Brain pericyte (primary cell): ENCODE measurements at regions not wholly inside any gene's neighbourhood (a gene's known extent, or its start where the extent isn't known, plus 50 kb on each side); places are given as distances from the start of the nearest gene placed in this dataset.
"Not testable (repeated sequence)": the region's sequence is repeated elsewhere in the genome, so short reads cannot be mapped to it uniquely, and the experiment has no call there.

Source experiments
- DNase-seq: peaks from one replicate; pipeline ENCODE4 v3.0.0-alpha.2; 2012; ENCODE audit warnings: low read depth, low spot score

DNA sequence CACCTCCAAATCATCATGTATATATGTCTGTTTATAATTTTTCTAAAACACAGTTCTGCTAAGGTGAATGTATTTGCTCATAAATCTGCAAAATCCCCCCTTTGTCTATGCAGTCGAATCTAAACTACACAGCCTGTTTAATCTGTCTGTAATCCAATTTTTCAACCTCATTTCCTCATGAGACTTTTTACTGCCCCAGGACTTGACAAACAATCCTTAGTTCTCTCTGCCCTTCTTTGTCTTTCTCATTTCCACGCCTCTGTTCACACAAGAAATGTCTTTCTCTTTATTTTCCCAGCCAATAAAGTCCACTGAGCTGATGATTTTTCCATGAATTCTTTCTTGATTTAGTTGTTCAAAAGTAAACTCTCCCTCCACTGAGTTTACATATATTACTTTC, 1154.3 kb downstream of the FAM181B start:
- DNase-seq = no peak

GRCh38 chr11:81578571-81578970, 1155.1 kb downstream of the FAM181B start:
- DNase-seq = no peak

- DNase-seq = no peak
These were observed 1159.4 kb downstream of the FAM181B start for GRCh38 chr11:81574301-81574700.

DNA sequence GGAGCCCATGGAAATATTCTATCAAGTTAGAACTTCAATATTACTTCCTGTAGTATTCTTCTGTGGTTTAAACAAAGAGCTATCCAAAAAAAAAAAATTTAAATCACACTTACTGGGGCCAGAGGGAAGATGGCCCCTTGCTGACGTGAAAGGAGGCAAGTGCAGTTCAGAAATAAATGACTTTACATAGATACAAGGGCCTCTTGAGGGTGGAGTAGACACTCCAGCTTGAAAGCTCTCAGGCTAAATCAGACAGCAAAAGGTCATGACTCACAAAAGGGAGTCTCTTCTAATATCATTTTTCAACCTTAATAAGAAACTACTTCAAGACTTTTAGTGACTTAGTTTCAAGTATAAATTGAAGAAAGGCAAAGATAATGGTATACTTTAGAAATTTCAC, 1160.3 kb downstream of the FAM181B start:
- DNase-seq = no peak

GRCh38 chr11:81570669-81571068, 1163.0 kb downstream of the FAM181B start:
- DNase-seq = no peak

DNA sequence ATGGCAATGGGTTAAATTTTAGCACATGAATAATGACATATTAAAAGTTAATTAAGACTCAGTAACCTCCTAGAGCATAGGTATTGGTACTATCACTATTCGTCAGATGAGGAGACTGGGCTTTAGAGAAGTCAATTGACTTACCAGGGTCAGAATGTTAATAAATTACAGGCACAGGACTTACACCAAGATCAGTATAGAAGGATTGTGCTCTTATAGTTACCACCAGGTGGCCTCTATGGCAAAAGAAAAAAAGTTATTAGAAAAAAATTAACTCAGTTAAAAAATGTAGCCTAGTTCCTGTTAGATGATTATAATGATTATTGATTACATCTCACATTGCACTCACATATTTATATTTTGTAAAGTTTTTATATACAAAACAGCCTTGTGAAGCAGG, 1163.7 kb downstream of the FAM181B start:
- DNase-seq = no peak

DNA sequence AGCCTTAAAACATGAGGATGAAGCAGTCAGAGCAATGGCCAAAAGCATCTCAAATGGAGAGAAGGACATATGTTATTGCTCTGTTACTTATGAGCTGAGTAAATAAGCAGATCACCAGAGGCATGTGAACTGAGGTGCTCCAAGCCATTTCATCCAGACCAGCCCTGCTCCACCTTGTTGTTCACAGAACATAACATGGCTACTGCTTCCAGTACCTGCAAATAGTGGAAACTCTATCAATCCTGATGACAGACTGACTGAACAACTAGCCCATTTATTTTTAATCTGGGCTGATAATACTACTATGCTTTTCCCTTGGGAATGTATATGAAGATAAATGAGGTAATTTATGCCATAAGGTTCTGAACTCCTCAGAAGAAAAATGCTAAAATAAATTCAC, 1164.7 kb downstream of the FAM181B start:
- DNase-seq = no peak

GRCh38 chr11:81548123-81548522, 1185.5 kb downstream of the FAM181B start:
- no peak for DNase-seq

GRCh38 chr11:81539806-81540205, 1193.9 kb downstream of the FAM181B start:
- not testable (repeated sequence) for DNase-seq

GRCh38 chr11:81515566-81515965, 1218.1 kb downstream of the FAM181B start:
- no peak for DNase-seq

DNA sequence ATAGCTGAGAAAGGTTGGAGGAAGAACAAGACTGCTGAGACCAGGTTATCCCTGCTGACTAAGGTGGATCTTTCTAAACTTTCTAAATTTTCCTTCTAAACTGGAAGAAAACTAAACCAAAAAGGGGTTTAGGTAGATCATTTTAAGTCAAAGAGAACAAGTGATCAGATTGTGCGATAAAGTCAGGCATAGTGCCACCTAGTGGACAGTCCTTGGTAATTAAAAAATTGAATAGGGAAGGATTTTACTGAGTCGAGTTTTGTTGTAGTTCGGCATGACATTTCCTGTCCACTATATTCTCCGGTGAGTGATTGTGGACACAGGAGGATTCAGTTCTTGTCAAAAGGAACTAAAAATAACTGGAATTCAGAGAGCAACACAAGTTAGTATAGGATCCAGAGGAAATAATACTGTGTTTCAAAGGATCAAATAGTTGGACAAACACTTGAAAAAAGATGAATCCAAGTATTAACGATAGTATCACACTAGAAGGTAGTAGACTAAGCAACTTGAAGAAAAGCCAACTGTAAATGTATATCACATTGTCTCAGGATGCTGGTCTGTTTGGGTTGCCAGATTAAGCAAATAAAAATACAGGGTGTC, 1236.4 kb downstream of the FAM181B start:
- DNase-seq = no peak

GRCh38 chr11:81496601-81497000, 1237.1 kb downstream of the FAM181B start:
- no peak for DNase-seq

GRCh38 chr11:81495699-81496292, 1237.9 kb downstream of the FAM181B start:
- no peak for DNase-seq

GRCh38 chr11:81494431-81494830, 1239.2 kb downstream of the FAM181B start:
- no peak for DNase-seq

- no peak for DNase-seq
These were observed 1240.7 kb downstream of the FAM181B start for GRCh38 chr11:81492923-81493445.

DNA sequence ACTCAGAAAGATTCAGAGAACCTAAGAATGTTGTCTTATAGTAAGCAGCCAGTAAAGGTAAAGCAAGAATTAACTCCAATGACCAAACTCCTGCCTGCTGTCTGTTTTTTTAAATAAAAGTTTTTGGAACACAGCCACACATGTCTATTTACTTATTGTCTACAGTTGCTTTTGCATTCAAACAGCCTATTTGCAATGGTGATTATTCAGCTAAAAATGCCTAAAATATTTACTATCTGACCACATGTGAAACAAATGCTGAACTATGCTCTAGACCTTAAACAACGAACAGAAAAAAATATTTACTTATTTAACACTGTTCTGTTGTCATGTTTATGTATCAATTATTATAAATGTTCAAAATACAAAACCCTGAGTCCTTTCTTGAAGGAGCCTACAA, 1246.6 kb downstream of the FAM181B start:
- DNase-seq = no peak

DNA sequence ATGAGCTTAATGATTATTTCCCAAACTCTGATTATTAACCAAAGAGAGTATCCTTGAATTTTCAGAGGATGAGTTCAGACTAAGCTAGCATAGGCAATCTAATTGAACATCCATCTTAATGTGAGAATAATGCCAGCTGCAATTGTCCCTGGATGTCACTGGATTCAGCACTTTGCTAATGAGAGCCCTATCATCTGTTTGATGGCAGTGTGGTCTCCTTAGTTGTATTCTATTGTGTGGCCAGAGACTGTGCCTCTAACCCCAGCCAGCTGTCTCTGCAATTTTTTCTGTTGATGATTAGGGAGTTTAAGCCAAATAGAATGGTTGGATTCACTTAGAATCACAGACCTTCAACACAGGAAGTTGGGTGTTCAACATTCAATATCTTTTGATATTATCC, 1249.5 kb downstream of the FAM181B start:
- DNase-seq = no peak

DNA sequence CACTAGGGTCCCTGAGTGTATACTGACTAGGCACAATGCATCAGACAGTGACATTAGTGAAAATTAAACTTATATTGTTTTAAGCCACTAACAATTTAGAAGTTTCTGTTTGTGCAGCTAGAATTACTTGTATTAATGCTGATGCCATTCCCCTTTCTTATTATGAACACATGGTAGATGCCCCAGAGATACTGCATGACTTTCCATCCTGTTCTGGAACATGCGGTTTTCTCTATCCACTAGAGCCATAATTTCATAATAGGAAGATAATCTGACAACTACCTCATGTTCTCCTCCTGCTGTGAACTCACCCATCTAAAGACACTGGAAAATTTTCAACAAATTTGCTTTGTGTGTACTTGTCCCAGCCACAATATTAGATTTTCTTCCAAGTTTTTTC, 1256.4 kb downstream of the FAM181B start:
- DNase-seq = no peak

GRCh38 chr11:81476345-81476744, 1257.3 kb downstream of the FAM181B start:
- DNase-seq = no peak

- DNase-seq = no peak
These were observed 1261.0 kb downstream of the FAM181B start for GRCh38 chr11:81472646-81473045.

DNA sequence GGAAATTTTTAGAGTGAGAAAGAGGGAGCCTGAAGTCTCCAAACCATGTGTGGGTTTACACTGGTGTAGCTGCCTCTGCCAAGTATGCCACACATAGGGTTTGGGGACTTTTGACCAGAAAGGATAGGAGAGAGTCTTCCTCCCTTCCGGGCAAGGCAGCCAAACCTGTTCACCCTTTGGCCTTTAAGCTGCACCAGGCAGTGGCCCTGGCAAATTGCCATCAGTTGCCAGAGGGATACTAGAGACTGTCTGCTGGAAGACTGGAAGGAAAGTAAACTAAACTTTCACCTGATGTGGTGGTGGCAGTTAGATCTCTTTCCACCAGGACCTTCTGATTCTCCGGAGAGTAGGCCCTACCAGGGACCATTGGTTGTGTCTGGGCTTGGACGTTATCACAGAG, 1263.2 kb downstream of the FAM181B start:
- no peak for DNase-seq

- no peak for DNase-seq
These were observed 1273.8 kb downstream of the FAM181B start for GRCh38 chr11:81459766-81460306.

DNA sequence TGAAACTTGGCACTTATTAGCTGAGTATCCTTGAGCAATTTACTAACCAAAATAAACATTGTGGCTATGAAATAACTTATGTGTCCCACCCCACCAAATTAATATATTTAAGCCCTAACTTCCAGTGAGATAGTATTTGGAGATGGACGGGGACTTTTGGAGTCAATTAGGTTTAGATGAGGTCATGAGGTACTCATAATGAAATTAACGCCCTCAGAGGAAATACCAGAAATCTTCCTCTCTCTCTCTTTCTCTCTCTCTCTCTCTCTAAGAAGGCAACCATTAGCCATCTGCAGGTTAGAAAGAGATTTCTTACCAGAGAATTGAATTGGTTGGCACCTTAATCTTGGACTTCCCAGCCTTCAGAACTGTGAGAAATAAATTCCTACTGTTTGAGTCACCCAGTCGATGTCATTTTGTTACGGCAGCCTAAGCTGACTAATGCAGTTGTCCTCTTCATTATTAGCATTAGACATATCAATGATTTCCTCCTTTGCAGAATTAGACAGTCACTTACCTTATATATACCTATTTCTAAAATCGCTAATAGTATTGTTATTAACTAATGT, 1284.0 kb downstream of the FAM181B start:
- no peak for DNase-seq
